ENCODE measurements at regions not wholly inside any gene's neighbourhood (a gene's known extent, or its start where the extent isn't known, plus 50 kb on each side); places are given as distances from the start of the nearest gene placed in this dataset.
"Not testable (repeated sequence)": the region's sequence is repeated elsewhere in the genome, so short reads cannot be mapped to it uniquely, and the experiment has no call there.

DNA sequence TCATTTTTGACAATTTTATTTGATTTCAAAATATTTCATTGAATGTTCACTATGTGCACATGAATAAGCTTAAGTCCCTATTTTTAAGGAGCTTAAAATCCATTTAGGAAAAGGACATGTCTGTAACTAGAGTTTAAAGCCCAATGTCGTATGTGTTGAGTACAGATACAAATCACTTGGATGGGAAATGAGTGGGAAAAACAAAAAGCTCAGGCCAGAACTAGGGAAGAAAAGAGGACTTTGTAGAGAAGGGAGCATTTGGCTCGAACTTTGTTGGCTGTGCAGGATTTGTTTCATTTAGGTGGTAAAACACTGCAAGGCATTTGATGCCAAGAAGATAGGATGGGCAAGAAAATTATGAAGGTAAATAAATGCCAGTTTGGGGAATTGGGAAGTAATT lies 653.1 kb upstream of the KCNMB2 start:
- Mint-ChIP-seq H3K27me3 (peaks cover 0 to 3% of the 10 kb centered on the region in 2 donors), H3K9me3 (no peaks in the 10 kb centered on the region), H3K27ac (no peak overlapping the region), H3K4me3 (no peak overlapping the region), H3K36me3 (no peaks in the 10 kb centered on the region), H3K4me1 (peaks cover 0 to 5% (median 0%) of the 10 kb centered on the region in 3 donors)
- H3K4me3 ChIP-seq (ENCODE audit: low read length) = no peak overlapping the region
- no peaks in the 10 kb centered on the region for H3K9me3 ChIP-seq (ENCODE audit: low read length)
- no peaks in the 10 kb centered on the region for H3K4me1 ChIP-seq (ENCODE audit: insufficient read depth, low read length)
- H3K36me3 ChIP-seq (ENCODE audit: insufficient read depth, low read length) = no peaks in the 10 kb centered on the region
- no peaks in the 10 kb centered on the region for H3K27me3 ChIP-seq (ENCODE audit: insufficient read depth, low read length, poor library complexity, severe bottlenecking)
- ChIA-PET CTCF (no interaction called here), POLR2A (no interaction called here)
- DNase-seq = no peak
- H3K27ac ChIP-seq (ENCODE audit: low read depth, low read length) = no peak overlapping the region

DNA sequence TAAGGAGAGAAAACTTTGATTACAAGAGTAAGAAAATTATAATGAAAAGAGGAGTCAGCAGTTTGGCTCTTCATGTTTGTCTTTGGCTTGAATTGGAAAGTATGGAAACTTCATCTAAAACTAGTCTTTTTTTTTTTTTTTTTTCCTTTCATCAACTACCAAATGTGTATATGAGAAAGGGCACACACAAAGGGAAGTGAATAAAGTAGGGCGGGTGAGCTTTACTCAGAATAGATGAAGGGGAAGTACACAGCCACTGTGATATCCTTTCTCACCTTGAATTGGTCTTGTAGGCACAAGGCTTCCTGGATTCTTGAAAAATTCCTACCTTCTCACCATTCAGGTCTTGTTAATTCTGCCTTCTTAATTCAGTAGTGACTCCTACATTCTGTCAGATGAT lies 652.3 kb upstream of the KCNMB2 start:
- Mint-ChIP-seq H3K27ac (no peak overlapping the region), H3K4me3 (no peak overlapping the region), H3K36me3 (no peaks in the 10 kb centered on the region), H3K4me1 (peaks cover 0 to 5% (median 0%) of the 10 kb centered on the region in 3 donors), H3K27me3 (peaks cover 0 to 3% of the 10 kb centered on the region in 2 donors), H3K9me3 (no peaks in the 10 kb centered on the region)
- Histone ChIP-seq H3K4me1 (ENCODE audit: insufficient read depth, low read length) (no peaks in the 10 kb centered on the region), H3K9me3 (ENCODE audit: low read length) (no peaks in the 10 kb centered on the region), H3K27me3 (ENCODE audit: insufficient read depth, low read length, poor library complexity, severe bottlenecking) (no peaks in the 10 kb centered on the region), H3K36me3 (ENCODE audit: insufficient read depth, low read length) (no peaks in the 10 kb centered on the region), H3K27ac (ENCODE audit: low read depth, low read length) (no peak overlapping the region), H3K4me3 (ENCODE audit: low read length) (no peak overlapping the region)
- no peak for DNase-seq
- ChIA-PET POLR2A (no interaction called here), CTCF (no interaction called here)

- no peak overlapping the region for H3K27ac Mint-ChIP-seq
- DNase-seq = no peak
- Histone ChIP-seq H3K4me1 (ENCODE audit: insufficient read depth, low read length) (no peaks in the 10 kb centered on the region), H3K9me3 (ENCODE audit: low read length) (no peaks in the 10 kb centered on the region), H3K4me3 (ENCODE audit: low read length) (no peak overlapping the region), H3K27ac (ENCODE audit: low read depth, low read length) (no peak overlapping the region), H3K36me3 (ENCODE audit: insufficient read depth, low read length) (no peaks in the 10 kb centered on the region), H3K27me3 (ENCODE audit: insufficient read depth, low read length, poor library complexity, severe bottlenecking) (no peaks in the 10 kb centered on the region)
- peaks cover 0 to 5% (median 0%) of the 10 kb centered on the region in 3 donors for H3K4me1 Mint-ChIP-seq
- no peaks in the 10 kb centered on the region for H3K9me3 Mint-ChIP-seq
- POLR2A ChIA-PET = no interaction called here
- H3K36me3 Mint-ChIP-seq = no peaks in the 10 kb centered on the region
- no peak overlapping the region for H3K4me3 Mint-ChIP-seq
- CTCF ChIA-PET = interaction anchor here (0.5 kb wide), 1 partner anchor 416 kb away, joined by 4 read pairs; no protein-coding TSS in a partner anchor
- peaks cover 0 to 3% of the 10 kb centered on the region in 2 donors for H3K27me3 Mint-ChIP-seq
Measured at GRCh38 chr3:177885063-177885462, 651.2 kb upstream of the KCNMB2 start.

- Mint-ChIP-seq H3K27me3 (peaks cover 0 to 3% of the 10 kb centered on the region in 2 donors), H3K9me3 (no peaks in the 10 kb centered on the region), H3K4me3 (no peak overlapping the region), H3K27ac (no peak overlapping the region), H3K36me3 (no peaks in the 10 kb centered on the region), H3K4me1 (peaks cover 0 to 5% (median 0%) of the 10 kb centered on the region in 3 donors)
- no peak for DNase-seq
- Histone ChIP-seq H3K9me3 (ENCODE audit: low read length) (no peaks in the 10 kb centered on the region), H3K27me3 (ENCODE audit: insufficient read depth, low read length, poor library complexity, severe bottlenecking) (no peaks in the 10 kb centered on the region), H3K27ac (ENCODE audit: low read depth, low read length) (no peak overlapping the region), H3K4me3 (ENCODE audit: low read length) (no peak overlapping the region), H3K4me1 (ENCODE audit: insufficient read depth, low read length) (no peaks in the 10 kb centered on the region), H3K36me3 (ENCODE audit: insufficient read depth, low read length) (no peaks in the 10 kb centered on the region)
- CTCF ChIA-PET = no interaction called here
- POLR2A ChIA-PET = no interaction called here
Measured at GRCh38 chr3:177886501-177886900, 649.7 kb upstream of the KCNMB2 start.

DNA sequence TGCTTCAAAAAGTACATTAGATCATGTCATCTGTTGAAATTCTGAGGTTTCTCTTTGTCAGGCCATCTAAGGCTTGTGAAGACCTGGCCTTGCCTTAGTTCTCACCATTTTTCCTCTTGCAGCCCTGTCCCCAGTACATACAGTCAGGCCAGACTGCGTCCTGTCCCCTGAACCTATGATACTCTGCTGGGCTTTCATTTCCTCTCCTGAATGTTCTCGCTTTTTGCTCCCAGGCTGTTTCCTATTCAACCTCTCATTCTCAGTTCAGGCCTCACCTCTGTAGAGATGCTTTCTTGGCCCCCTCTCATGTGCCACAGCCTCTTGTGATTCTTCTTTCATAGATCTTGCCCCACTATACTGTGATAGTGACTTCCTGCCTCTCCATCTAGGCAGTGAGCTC lies 648.8 kb upstream of the KCNMB2 start:
- Mint-ChIP-seq H3K27ac (peak overlapping the region in 1 of 8 donors; percentile 1), H3K4me3 (no peak overlapping the region), H3K27me3 (peaks cover 0 to 3% of the 10 kb centered on the region in 2 donors), H3K4me1 (peaks cover 0 to 5% (median 0%) of the 10 kb centered on the region in 3 donors), H3K36me3 (no peaks in the 10 kb centered on the region), H3K9me3 (no peaks in the 10 kb centered on the region)
- no peak overlapping the region for H3K27ac ChIP-seq (ENCODE audit: low read depth, low read length)
- no peaks in the 10 kb centered on the region for H3K9me3 ChIP-seq (ENCODE audit: low read length)
- no peaks in the 10 kb centered on the region for H3K27me3 ChIP-seq (ENCODE audit: insufficient read depth, low read length, poor library complexity, severe bottlenecking)
- ChIA-PET CTCF (no interaction called here), POLR2A (no interaction called here)
- no peaks in the 10 kb centered on the region for H3K4me1 ChIP-seq (ENCODE audit: insufficient read depth, low read length)
- no peaks in the 10 kb centered on the region for H3K36me3 ChIP-seq (ENCODE audit: insufficient read depth, low read length)
- no peak for DNase-seq
- H3K4me3 ChIP-seq (ENCODE audit: low read length) = no peak overlapping the region

- Mint-ChIP-seq H3K36me3 (no peaks in the 10 kb centered on the region), H3K27ac (no peak overlapping the region), H3K9me3 (no peaks in the 10 kb centered on the region), H3K4me1 (peaks cover 0 to under 1% (median 0%) of the 10 kb centered on the region in 3 donors), H3K27me3 (no peaks in the 10 kb centered on the region), H3K4me3 (no peak overlapping the region)
- H3K4me3 ChIP-seq (ENCODE audit: low read length) = no peak overlapping the region
- H3K27ac ChIP-seq (ENCODE audit: low read depth, low read length) = no peak overlapping the region
- no peak for DNase-seq
- ChIA-PET POLR2A (no interaction called here), CTCF (no interaction called here)
- no peaks in the 10 kb centered on the region for H3K27me3 ChIP-seq (ENCODE audit: insufficient read depth, low read length, poor library complexity, severe bottlenecking)
- no peaks in the 10 kb centered on the region for H3K4me1 ChIP-seq (ENCODE audit: insufficient read depth, low read length)
- H3K36me3 ChIP-seq (ENCODE audit: insufficient read depth, low read length) = no peaks in the 10 kb centered on the region
- H3K9me3 ChIP-seq (ENCODE audit: low read length) = no peaks in the 10 kb centered on the region
Measured at GRCh38 chr3:177889161-177889560, 647.1 kb upstream of the KCNMB2 start.

GRCh38 chr3:177889652-177890358 lies 646.4 kb upstream of the KCNMB2 start:
- Histone ChIP-seq H3K4me1 (ENCODE audit: insufficient read depth, low read length) (no peaks in the 10 kb centered on the region), H3K36me3 (ENCODE audit: insufficient read depth, low read length) (no peaks in the 10 kb centered on the region), H3K4me3 (ENCODE audit: low read length) (no peak overlapping the region), H3K9me3 (ENCODE audit: low read length) (no peaks in the 10 kb centered on the region), H3K27ac (ENCODE audit: low read depth, low read length) (no peak overlapping the region), H3K27me3 (ENCODE audit: insufficient read depth, low read length, poor library complexity, severe bottlenecking) (no peaks in the 10 kb centered on the region)
- POLR2A ChIA-PET = no interaction called here
- Mint-ChIP-seq H3K9me3 (no peaks in the 10 kb centered on the region), H3K27me3 (no peaks in the 10 kb centered on the region), H3K4me3 (no peak overlapping the region), H3K27ac (no peak overlapping the region), H3K4me1 (no peaks in the 10 kb centered on the region), H3K36me3 (no peaks in the 10 kb centered on the region)
- CTCF ChIA-PET = no interaction called here
- DNase-seq = no peak

- no peaks in the 10 kb centered on the region for H3K9me3 ChIP-seq (ENCODE audit: low read length)
- ChIA-PET CTCF (no interaction called here), POLR2A (interaction anchor here (0.6 kb wide), 1 partner anchor 11 kb away, joined by 3 read pairs; no protein-coding TSS in a partner anchor)
- no peak overlapping the region for H3K4me3 ChIP-seq (ENCODE audit: low read length)
- Mint-ChIP-seq H3K27me3 (no peaks in the 10 kb centered on the region), H3K9me3 (no peaks in the 10 kb centered on the region), H3K27ac (no peak overlapping the region), H3K36me3 (no peaks in the 10 kb centered on the region), H3K4me1 (no peaks in the 10 kb centered on the region), H3K4me3 (no peak overlapping the region)
- H3K27me3 ChIP-seq (ENCODE audit: insufficient read depth, low read length, poor library complexity, severe bottlenecking) = no peaks in the 10 kb centered on the region
- H3K36me3 ChIP-seq (ENCODE audit: insufficient read depth, low read length) = no peaks in the 10 kb centered on the region
- no peaks in the 10 kb centered on the region for H3K4me1 ChIP-seq (ENCODE audit: insufficient read depth, low read length)
- H3K27ac ChIP-seq (ENCODE audit: low read depth, low read length) = no peak overlapping the region
- no peak for DNase-seq
Measured at GRCh38 chr3:177890359-177890683, 645.9 kb upstream of the KCNMB2 start.

DNA sequence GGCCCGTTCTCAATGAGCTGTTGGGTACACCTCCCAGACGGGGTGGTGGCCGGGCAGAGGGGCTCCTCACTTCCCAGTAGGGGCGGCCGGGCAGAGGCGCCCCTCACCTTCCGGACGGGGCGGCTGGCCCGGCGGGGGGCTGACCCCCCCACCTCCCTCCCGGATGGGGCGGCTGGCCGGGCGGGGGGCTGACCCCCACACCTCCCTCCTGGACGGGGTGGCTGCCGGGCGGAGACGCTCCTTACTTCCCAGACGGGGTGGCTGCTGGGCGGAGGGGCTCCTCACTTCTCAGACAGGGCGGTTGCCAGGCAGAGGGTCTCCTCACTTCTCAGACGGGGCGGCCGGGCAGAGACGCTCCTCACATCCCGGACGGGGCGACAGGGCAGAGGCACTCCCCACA lies 644.7 kb upstream of the KCNMB2 start:
- H3K27me3 ChIP-seq (ENCODE audit: insufficient read depth, low read length, poor library complexity, severe bottlenecking); H3K4me3 Mint-ChIP-seq; H3K4me3 ChIP-seq (ENCODE audit: low read length); DNase-seq; H3K27ac ChIP-seq (ENCODE audit: low read depth, low read length); H3K9me3 ChIP-seq (ENCODE audit: low read length); CTCF ChIA-PET; H3K27me3 Mint-ChIP-seq; H3K36me3 ChIP-seq (ENCODE audit: insufficient read depth, low read length); H3K9me3 Mint-ChIP-seq; H3K4me1 ChIP-seq (ENCODE audit: insufficient read depth, low read length); H3K27ac Mint-ChIP-seq; POLR2A ChIA-PET; H3K4me1 Mint-ChIP-seq; H3K36me3 Mint-ChIP-seq: not testable (repeated sequence)

Measured in CD8-positive, alpha-beta memory T cell (primary cell).